Epithelial cell of proximal tubule (primary cell): ENCODE measurements at regions not wholly inside any gene's neighbourhood (a gene's known extent, or its start where the extent isn't known, plus 50 kb on each side); places are given as distances from the start of the nearest gene placed in this dataset.

Experiments
- DNase-seq: peaks from one replicate; pipeline ENCODE4 v3.0.0-alpha.2; 2011; ENCODE audit warnings: low read depth
- H3K4me3 ChIP-seq: 2 replicates; pipeline ENCODE4 v1.5.1; 2011; ENCODE audit warnings: low read depth, mild to moderate bottlenecking, low read length
- CTCF ChIP-seq: conservative IDR thresholded peaks from 2 replicates; pipeline ENCODE4 v1.5.1; 2012; ENCODE audit warnings: low read depth, mild to moderate bottlenecking, low read length

DNA sequence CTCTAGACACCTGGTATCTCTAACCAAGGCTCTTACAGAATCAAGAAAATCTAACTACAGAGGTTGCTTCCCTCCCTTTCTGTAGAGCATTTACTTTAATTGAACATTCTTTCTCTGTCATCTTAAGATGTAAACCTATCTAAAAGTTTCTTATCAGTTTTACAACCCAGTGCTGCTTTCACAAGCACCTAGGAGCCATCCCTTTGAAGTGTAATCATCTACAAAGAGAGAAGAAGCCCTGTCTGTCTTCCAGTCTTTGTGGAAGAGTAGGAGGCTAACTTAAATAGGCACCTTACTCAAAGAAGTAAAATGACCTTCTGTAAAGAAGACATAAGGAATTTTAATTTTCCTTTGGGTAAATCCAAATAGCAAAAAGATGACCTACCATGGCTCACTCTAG, 763.9 kb upstream of the LRFN5 start:
- DNase-seq: no peak
- TF ChIP-seq CTCF: no peak
- H3K4me3 ChIP-seq: no peak overlapping the region

GRCh38 chr14:40841886-40842285, 764.8 kb upstream of the LRFN5 start:
- no peak for TF ChIP-seq CTCF
- no peak overlapping the region for H3K4me3 ChIP-seq
- DNase-seq: no peak

GRCh38 chr14:40838601-40839000, 768.1 kb upstream of the LRFN5 start:
- DNase-seq: no peak
- TF ChIP-seq CTCF: no peak
- H3K4me3 ChIP-seq: no peak overlapping the region

DNA sequence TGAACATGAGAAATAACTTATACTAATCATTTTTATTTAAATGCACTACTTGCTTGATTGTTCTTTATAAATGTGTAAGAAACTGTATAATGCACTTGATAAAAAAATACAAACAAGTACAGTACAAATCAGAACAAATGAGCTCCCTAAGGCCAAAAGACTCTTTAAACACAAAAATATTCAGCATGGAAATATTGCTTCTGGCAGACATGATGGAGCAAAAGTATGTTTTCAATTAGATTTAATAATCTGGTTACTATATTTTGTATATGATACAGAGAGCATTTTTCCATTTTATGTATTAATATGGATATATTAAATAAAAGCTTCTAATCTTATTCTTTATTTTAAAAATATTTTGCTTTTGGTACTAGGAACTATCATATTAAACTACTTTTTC, 800.2 kb upstream of the LRFN5 start:
- DNase-seq: no peak
- H3K4me3 ChIP-seq: no peak overlapping the region
- no peak for TF ChIP-seq CTCF

DNA sequence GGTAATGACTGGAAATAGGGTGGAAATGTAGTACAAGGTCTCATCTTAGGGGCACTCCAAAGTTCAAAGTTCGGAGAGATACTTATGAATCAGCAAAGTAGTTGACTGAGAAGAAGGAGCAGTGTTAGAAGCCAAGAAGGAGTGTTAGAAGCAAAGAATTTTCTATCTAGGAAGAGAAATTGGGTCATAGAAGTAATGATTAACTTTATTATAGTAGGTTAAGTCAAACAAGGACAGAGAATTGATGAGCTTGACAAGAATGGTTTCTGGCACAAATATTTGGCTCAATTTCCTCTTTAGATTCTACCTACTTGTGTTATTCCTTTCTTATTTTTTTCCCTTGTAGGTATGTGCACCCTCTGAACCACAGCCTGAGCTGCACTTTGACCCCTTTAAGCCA, 810.5 kb upstream of the LRFN5 start:
- TF ChIP-seq CTCF: no peak
- H3K4me3 ChIP-seq: no peak overlapping the region
- DNase-seq: peak; percentile 29

GRCh38 chr14:40784860-40785259, 821.8 kb upstream of the LRFN5 start:
- no peak overlapping the region for H3K4me3 ChIP-seq
- no peak for TF ChIP-seq CTCF
- no peak for DNase-seq

DNA sequence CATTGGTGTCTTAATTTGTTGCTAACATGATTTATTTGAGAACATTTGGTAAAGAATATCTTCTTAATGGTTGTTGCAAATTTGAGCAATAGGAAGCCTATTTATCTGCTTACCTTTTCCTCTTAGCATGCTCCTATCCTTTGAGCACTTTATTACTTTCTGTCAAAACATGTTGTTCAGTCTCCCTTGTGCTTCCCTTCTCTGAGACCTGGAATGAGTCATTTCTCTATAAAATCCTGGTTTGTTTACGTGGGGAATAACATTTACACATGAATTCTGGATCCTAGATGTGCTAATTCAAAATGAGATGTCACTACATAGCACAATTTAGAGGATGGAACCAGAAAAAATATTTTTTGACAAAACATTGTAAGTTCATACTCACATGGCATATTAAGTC, 844.0 kb upstream of the LRFN5 start:
- no peak for DNase-seq
- TF ChIP-seq CTCF: no peak
- no peak overlapping the region for H3K4me3 ChIP-seq
